K562 (cell line): ENCODE measurements at regions not wholly inside any gene's neighbourhood (a gene's known extent, or its start where the extent isn't known, plus 50 kb on each side); places are given as distances from the start of the nearest gene placed in this dataset.

Source experiments
- ELF2 ChIP-seq: fragments of 250-450 bp; sonication (Bioruptor Pico); IDR thresholded peaks from 2 replicates; pipeline ENCODE4 v1.5.0; 2021; ENCODE audit warnings: mild to moderate bottlenecking
- SETDB1 ChIP-seq: IDR thresholded peaks from one replicate; pipeline ENCODE4 v1.6.1; 2012; ENCODE audit warnings: low read length, control low read depth, inconsistent platforms
- TRIM28 ChIP-seq: fragments of 450-650 bp; IDR thresholded peaks from 2 replicates; pipeline ENCODE4 v1.6.1; 2017
- ZBTB8A ChIP-seq: fragments of 450-650 bp; IDR thresholded peaks from 2 replicates; pipeline ENCODE4 v1.6.1; 2018; ENCODE audit warnings: mild to moderate bottlenecking, moderate library complexity; ENCODE audit not compliant: partially characterized antibody
- ZNF699 ChIP-seq: fragments of 250-450 bp; sonication (Bioruptor Pico); IDR thresholded peaks from 2 replicates; pipeline ENCODE4 v1.8.0; 2021; ENCODE audit warnings: mild to moderate bottlenecking, moderate library complexity; ENCODE audit not compliant: insufficient replicate concordance
- ZNF79 ChIP-seq: fragments of 250-450 bp; sonication (Bioruptor Pico); IDR thresholded peaks from 2 replicates; pipeline ENCODE4 v1.4.0; 2020; ENCODE audit warnings: low read depth, mild to moderate bottlenecking, moderate library complexity
- TF ChIP-seq, protein P1 (sequence below): fragments of 450-650 bp; formaldehyde crosslinking; IDR thresholded peaks from 2 replicates; pipeline ENCODE4 v1.4.0; 2020; ENCODE audit warnings: mild to moderate bottlenecking, mixed read lengths
- TF ChIP-seq, protein P2 (sequence below), 3 experiments: fragments of 200-800 bp in 1 of 3; fragments of 250-450 bp in 1 of 3; fragments of 450-650 bp in 1 of 3; sonication (Bioruptor Pico) in 1 of 3; sonication (Bioruptor generic) in 1 of 3; formaldehyde crosslinking in 1 of 3; IDR thresholded peaks; 2 replicates each; pipeline versions ENCODE4 v1.6.1 to v1.8.0; 2016 to 2022; ENCODE audit warnings: mild to moderate bottlenecking in 2 of 3, missing genetic modification characterization in 2 of 3, missing compliant biosample characterization in 1 of 3, moderate library complexity in 1 of 3

DNA sequence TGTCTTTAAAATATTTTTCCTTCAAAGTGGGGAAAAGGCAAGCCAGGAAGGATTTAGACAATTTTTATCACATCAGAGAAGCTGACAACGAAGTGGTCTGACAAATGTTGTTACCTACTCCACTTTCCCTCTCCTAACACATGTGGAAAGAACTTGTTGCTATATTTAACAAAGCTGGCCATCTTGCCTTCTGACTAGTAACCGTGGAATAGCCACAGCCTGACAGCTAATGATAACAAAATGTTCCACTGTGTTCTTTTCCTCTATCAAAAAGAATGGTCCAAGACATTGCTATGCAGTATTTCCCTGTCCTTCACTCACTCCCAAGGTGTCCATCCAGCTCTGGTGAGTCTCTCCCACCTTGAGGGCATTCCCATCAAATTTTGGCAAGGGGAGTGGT is 481.4 kb upstream of the THBS1 start (continued):
- TF ChIP-seq, protein P1, sequence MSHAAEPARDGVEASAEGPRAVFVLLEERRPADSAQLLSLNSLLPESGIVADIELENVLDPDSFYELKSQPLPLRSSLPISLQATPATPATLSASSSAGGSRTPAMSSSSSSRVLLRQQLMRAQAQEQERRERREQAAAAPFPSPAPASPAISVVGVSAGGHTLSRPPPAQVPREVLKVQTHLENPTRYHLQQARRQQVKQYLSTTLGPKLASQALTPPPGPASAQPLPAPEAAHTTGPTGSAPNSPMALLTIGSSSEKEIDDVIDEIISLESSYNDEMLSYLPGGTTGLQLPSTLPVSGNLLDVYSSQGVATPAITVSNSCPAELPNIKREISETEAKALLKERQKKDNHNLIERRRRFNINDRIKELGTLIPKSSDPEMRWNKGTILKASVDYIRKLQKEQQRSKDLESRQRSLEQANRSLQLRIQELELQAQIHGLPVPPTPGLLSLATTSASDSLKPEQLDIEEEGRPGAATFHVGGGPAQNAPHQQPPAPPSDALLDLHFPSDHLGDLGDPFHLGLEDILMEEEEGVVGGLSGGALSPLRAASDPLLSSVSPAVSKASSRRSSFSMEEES (CRISPR knock-in tag): no peak
- TF ChIP-seq, protein P2, sequence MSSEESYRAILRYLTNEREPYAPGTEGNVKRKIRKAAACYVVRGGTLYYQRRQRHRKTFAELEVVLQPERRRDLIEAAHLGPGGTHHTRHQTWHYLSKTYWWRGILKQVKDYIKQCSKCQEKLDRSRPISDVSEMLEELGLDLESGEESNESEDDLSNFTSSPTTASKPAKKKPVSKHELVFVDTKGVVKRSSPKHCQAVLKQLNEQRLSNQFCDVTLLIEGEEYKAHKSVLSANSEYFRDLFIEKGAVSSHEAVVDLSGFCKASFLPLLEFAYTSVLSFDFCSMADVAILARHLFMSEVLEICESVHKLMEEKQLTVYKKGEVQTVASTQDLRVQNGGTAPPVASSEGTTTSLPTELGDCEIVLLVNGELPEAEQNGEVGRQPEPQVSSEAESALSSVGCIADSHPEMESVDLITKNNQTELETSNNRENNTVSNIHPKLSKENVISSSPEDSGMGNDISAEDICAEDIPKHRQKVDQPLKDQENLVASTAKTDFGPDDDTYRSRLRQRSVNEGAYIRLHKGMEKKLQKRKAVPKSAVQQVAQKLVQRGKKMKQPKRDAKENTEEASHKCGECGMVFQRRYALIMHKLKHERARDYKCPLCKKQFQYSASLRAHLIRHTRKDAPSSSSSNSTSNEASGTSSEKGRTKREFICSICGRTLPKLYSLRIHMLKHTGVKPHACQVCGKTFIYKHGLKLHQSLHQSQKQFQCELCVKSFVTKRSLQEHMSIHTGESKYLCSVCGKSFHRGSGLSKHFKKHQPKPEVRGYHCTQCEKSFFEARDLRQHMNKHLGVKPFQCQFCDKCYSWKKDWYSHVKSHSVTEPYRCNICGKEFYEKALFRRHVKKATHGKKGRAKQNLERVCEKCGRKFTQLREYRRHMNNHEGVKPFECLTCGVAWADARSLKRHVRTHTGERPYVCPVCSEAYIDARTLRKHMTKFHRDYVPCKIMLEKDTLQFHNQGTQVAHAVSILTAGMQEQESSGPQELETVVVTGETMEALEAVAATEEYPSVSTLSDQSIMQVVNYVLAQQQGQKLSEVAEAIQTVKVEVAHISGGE (CRISPR knock-in tag; IDR thresholded peaks at IDR 0.05): no peak
- TF ChIP-seq ZNF79 (CRISPR knock-in tag) (no peak), ZNF699 (CRISPR knock-in tag) (no peak), ELF2 (CRISPR knock-in tag) (no peak), SETDB1 (no peak), TRIM28 (no peak), ZBTB8A (no peak)
